ENCODE measurements at regions not wholly inside any gene's neighbourhood (a gene's known extent, or its start where the extent isn't known, plus 50 kb on each side); places are given as distances from the start of the nearest gene placed in this dataset.
"Not testable (repeated sequence)": the region's sequence is repeated elsewhere in the genome, so short reads cannot be mapped to it uniquely, and the experiment has no call there.

- TF ChIP-seq EZH2phosphoT487 (IDR thresholded peaks at IDR 0.05; ENCODE audit: borderline replicate concordance, low read depth, low read length) (no peak), CTCF (conservative IDR thresholded peaks at IDR 0.05; ENCODE audit: low read length) (no peak)
- ChIA-PET CTCF (ENCODE audit: unreplicated experiment) (no interaction called here), POLR2A (no interaction called here)
- Histone ChIP-seq H3K4me2 (ENCODE audit: low read length) (no peak overlapping the region), H3K27ac (ENCODE audit: low read depth, low read length, poor library complexity, severe bottlenecking) (no peak overlapping the region), H3K9me3 (ENCODE audit: low read length) (no peaks in the 10 kb centered on the region), H4K20me1 (ENCODE audit: insufficient read depth, low read length) (no peaks in the 10 kb centered on the region), H2AFZ (ENCODE audit: low read length) (no peak overlapping the region), H3K9me2 (ENCODE audit: insufficient read depth, low read length) (no peaks in the 10 kb centered on the region), H3K79me2 (ENCODE audit: insufficient read depth, low read depth, low read length) (no peaks in the 10 kb centered on the region), H3K4me3 (ENCODE audit: low read depth, low read length, poor library complexity, severe bottlenecking) (no peak overlapping the region), H3K4me1 (ENCODE audit: insufficient read depth, low read length, poor library complexity, severe bottlenecking) (no peaks in the 10 kb centered on the region), H3K36me3 (ENCODE audit: insufficient read depth, low read length) (no peaks in the 10 kb centered on the region)
- BruUV-seq (replicated peaks) = no TSS peak
- DNase-seq (ENCODE audit: low spot score) = no peak
- intact Hi-C loops (cut with micrococcal nuclease; ENCODE audit: unreplicated experiment) = no loop called here
Observed at GRCh38 chr6:151695156-151695555, 112.3 kb upstream of the ESR1 start.

- H3K9me3 ChIP-seq (ENCODE audit: low read length); H2AFZ ChIP-seq (ENCODE audit: low read length); POLR2A ChIA-PET; DNase-seq (ENCODE audit: low spot score); H3K4me1 ChIP-seq (ENCODE audit: insufficient read depth, low read length, poor library complexity, severe bottlenecking); H3K9me2 ChIP-seq (ENCODE audit: insufficient read depth, low read length); H3K79me2 ChIP-seq (ENCODE audit: insufficient read depth, low read depth, low read length); H3K27ac ChIP-seq (ENCODE audit: low read depth, low read length, poor library complexity, severe bottlenecking); CTCF ChIA-PET (ENCODE audit: unreplicated experiment); intact Hi-C loops (cut with micrococcal nuclease; ENCODE audit: unreplicated experiment); H3K36me3 ChIP-seq (ENCODE audit: insufficient read depth, low read length); H3K4me2 ChIP-seq (ENCODE audit: low read length); BruUV-seq (replicated peaks); H3K4me3 ChIP-seq (ENCODE audit: low read depth, low read length, poor library complexity, severe bottlenecking); H4K20me1 ChIP-seq (ENCODE audit: insufficient read depth, low read length): not testable (repeated sequence)
Observed at GRCh38 chr6:151696302-151696701, 111.2 kb upstream of the ESR1 start.

GRCh38 chr6:151698931-151699700, 108.4 kb upstream of the ESR1 start:
- no peaks in the 10 kb centered on the region for H3K36me3 ChIP-seq (ENCODE audit: insufficient read depth, low read length)
- H3K79me2 ChIP-seq (ENCODE audit: insufficient read depth, low read depth, low read length) = no peaks in the 10 kb centered on the region
- no TSS peak for BruUV-seq (replicated peaks)
- intact Hi-C loops (cut with micrococcal nuclease; ENCODE audit: unreplicated experiment) = no loop called here
- H3K27ac ChIP-seq (ENCODE audit: low read depth, low read length, poor library complexity, severe bottlenecking) = no peak overlapping the region
- H3K4me1 ChIP-seq (ENCODE audit: insufficient read depth, low read length, poor library complexity, severe bottlenecking) = no peaks in the 10 kb centered on the region
- POLR2A ChIA-PET = interaction anchor here (0.9 kb wide), 1 partner anchor 18 kb away, joined by 3 read pairs; no protein-coding TSS in a partner anchor
- no peaks in the 10 kb centered on the region for H4K20me1 ChIP-seq (ENCODE audit: insufficient read depth, low read length)
- no peak for DNase-seq (ENCODE audit: low spot score)
- TF ChIP-seq CTCF (conservative IDR thresholded peaks at IDR 0.05; ENCODE audit: low read length) = no peak
- TF ChIP-seq EZH2phosphoT487 (IDR thresholded peaks at IDR 0.05; ENCODE audit: borderline replicate concordance, low read depth, low read length) = no peak
- no peaks in the 10 kb centered on the region for H3K9me2 ChIP-seq (ENCODE audit: insufficient read depth, low read length)
- H3K9me3 ChIP-seq (ENCODE audit: low read length) = no peaks in the 10 kb centered on the region
- no peak overlapping the region for H3K4me3 ChIP-seq (ENCODE audit: low read depth, low read length, poor library complexity, severe bottlenecking)
- CTCF ChIA-PET (ENCODE audit: unreplicated experiment) = no interaction called here
- no peak overlapping the region for H3K4me2 ChIP-seq (ENCODE audit: low read length)
- H2AFZ ChIP-seq (ENCODE audit: low read length) = no peak overlapping the region

All from OCI-LY7 (cell line).